Ovary (tissue), 7 donors: ENCODE measurements at regions not wholly inside any gene's neighbourhood (a gene's known extent, or its start where the extent isn't known, plus 50 kb on each side); places are given as distances from the start of the nearest gene placed in this dataset.

Experiments
- DNase-seq, 5 donors: peaks; one replicate each; pipeline ENCODE4 v3.0.0-alpha.2; 2019 to 2020
- H3K27ac ChIP-seq, 2 donors: fragments of 200-600 bp; one replicate each; pipeline versions ENCODE4 v1.5.1 to v1.8.0; 2019 to 2022
- H3K27me3 ChIP-seq: fragments of 200-600 bp; one replicate; pipeline ENCODE4 v1.8.0; 2022
- H3K36me3 ChIP-seq: fragments of 200-600 bp; sonication (generic); one replicate; pipeline ENCODE4 v1.5.1; 2019
- H3K4me1 ChIP-seq: one replicate; pipeline ENCODE4 v1.8.1; 2013; ENCODE audit warnings: mild to moderate bottlenecking, moderate library complexity; ENCODE audit not compliant: insufficient read depth
- H3K4me3 ChIP-seq: fragments of 200-600 bp; sonication (generic); one replicate; pipeline ENCODE4 v1.5.1; 2017
- H3K9me3 ChIP-seq, 2 donors: fragments of 200-600 bp in 1 of 2; sonication (generic) in 1 of 2; one replicate each; pipeline versions ENCODE4 v1.5.1 to v1.8.1; 2013 to 2019; ENCODE audit warnings: mild to moderate bottlenecking in 1 of 2, moderate library complexity in 1 of 2
- EP300 ChIP-seq: sonication (generic); formaldehyde crosslinking; IDR thresholded peaks from one replicate; pipeline ENCODE4 v1.6.1; 2017; ENCODE audit warnings: antibody characterized with exemption
- POLR2A ChIP-seq: fragments of 450-650 bp; IDR thresholded peaks from one replicate; pipeline ENCODE4 v1.6.1; 2017; ENCODE audit warnings: antibody characterized with exemption, mild to moderate bottlenecking, moderate library complexity
- WGBS, 3 donors: extraction: QIAGEN DNeasy Blood & Tissue Kit in 1 of 3; methylation state at CpG; one replicate each; pipeline versions ENCODE4 v1.1.5 to v1.1.7; 2013 to 2017; 5-methylcytosine and 5-hydroxymethylcytosine counted together
- intact Hi-C, 4 donors: fragments of 100-400 bp; cut with DNase I; formaldehyde crosslinking; loops; one replicate each; pipeline versions ENCODE4 v1.11.0 to v1.15.1; 2022 to 2023
- TF ChIP-seq, protein P1 (sequence below), 3 donors: fragments of 450-650 bp in 2 of 3; fragments of 200-600 bp in 1 of 3; IDR thresholded peaks; one replicate each; pipeline versions ENCODE4 v1.5.1 to v1.8.0; 2016 to 2022; ENCODE audit warnings: antibody characterized with exemption in 3 of 3, mild to moderate bottlenecking in 1 of 3
- donor health status: DM: no; HTN: no; CAD: no; lungs with moderate emphysema.
- donor health status: DM: no; HTN: no; CAD: no.
- donor health status: Bipolar disorder and iron deficiency.
- donor health status: DM: no; HTN: no; CAD: no.
- donor health status: DM: yes; HTN: yes; CAD: no.

DNA sequence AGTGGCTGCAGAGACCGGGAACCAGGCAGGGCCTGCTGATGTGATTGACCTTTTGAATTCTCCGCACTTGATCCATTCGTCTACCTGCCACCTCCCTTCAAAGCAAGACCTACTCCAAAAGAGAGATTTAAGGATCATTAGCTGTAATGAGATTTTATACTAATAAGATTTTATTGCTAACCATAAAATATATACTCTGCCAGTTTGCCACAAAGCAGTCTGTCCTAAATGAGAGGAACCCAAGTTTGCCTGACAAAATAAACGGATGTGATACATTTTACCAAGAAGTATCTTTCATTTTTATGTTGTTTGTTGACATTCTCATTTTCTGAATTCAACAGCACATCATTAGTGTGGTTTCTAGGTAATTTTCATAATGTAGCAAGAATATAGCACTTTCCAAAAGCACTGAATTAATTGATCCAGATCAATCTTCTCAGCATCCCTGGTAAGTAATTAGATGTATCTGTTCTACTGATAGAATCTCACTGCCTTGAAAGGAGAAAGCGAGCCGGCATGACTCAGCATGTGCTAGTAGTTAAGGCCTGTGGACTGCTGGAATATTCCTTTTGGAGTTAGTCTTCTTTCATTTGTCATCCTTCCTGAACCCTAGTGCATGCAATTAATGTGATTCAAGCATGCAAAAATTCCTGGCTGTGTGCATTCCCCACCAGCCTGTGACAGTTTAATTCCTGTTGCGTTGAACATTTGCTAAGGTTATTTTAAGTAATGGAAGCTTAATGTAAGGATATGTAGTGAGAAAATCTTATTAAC is 128.5 kb downstream of the ARL6IP6 start:
- H3K4me1 ChIP-seq = no peaks in the 10 kb centered on the region
- TF ChIP-seq POLR2A (no peak), EP300 (no peak)
- TF ChIP-seq, protein P1, sequence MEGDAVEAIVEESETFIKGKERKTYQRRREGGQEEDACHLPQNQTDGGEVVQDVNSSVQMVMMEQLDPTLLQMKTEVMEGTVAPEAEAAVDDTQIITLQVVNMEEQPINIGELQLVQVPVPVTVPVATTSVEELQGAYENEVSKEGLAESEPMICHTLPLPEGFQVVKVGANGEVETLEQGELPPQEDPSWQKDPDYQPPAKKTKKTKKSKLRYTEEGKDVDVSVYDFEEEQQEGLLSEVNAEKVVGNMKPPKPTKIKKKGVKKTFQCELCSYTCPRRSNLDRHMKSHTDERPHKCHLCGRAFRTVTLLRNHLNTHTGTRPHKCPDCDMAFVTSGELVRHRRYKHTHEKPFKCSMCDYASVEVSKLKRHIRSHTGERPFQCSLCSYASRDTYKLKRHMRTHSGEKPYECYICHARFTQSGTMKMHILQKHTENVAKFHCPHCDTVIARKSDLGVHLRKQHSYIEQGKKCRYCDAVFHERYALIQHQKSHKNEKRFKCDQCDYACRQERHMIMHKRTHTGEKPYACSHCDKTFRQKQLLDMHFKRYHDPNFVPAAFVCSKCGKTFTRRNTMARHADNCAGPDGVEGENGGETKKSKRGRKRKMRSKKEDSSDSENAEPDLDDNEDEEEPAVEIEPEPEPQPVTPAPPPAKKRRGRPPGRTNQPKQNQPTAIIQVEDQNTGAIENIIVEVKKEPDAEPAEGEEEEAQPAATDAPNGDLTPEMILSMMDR (IDR thresholded peaks at IDR 0.05) = no peak
- no peak overlapping the region for H3K27ac ChIP-seq
- no peak overlapping the region for H3K4me3 ChIP-seq
- H3K27me3 ChIP-seq = no peaks in the 10 kb centered on the region
- 69 to 82% (median 82%) methylated on average over 7 of the region's 7 CpGs for WGBS, 3 donors
- no peaks in the 10 kb centered on the region for H3K9me3 ChIP-seq
- no peak for DNase-seq
- intact Hi-C loops = no loop called here
- no peaks in the 10 kb centered on the region for H3K36me3 ChIP-seq

DNA sequence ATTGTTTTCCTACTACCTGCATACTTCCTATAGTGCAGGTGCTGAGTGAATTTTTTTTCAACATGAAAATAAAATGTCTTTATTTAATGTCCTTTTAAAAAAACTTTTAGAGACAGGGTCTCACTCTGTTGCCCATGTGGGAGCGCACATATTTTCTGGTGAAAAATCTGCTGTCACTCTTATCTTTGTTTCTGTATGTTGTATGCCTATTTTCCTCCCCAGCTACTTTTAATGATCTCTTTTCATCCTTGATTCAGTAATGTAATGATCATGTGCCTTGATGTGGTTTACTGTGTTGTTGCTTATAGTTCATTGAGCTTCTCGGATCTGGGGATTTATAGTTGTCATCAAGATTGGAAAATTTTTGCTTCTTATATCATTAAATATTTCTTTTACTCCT is 117.3 kb downstream of the ARL6IP6 start:
- no peak overlapping the region for H3K4me3 ChIP-seq
- TF ChIP-seq, protein P1 (IDR thresholded peaks at IDR 0.05) = no peak
- TF ChIP-seq POLR2A (no peak), EP300 (no peak)

DNA sequence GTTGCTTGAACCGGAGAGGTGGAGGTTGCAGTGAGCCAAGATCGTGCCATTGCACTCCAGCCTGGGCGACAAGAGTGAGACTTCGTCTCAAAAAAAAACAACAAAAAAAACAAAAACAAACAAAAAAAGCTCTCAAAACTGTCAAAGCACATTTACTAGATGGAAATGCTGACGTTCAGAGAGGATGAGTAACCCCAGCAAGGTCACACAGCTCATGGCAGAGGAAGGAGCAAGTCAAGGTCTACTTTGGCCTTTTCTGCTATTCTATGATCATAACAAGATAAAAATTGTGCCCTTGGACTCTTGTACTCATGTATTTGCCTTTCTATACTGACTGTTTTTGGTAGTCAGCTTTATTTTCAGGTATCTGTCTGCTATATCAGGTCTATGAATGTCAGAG is 109.5 kb downstream of the ARL6IP6 start:
- DNase-seq = no peak
- Histone ChIP-seq H3K4me3 (no peak overlapping the region), H3K27ac (no peak overlapping the region), H3K4me1 (no peaks in the 10 kb centered on the region), H3K36me3 (no peaks in the 10 kb centered on the region), H3K9me3 (no peaks in the 10 kb centered on the region), H3K27me3 (no peaks in the 10 kb centered on the region)
- 78 to 87% (median 86%) methylated on average over 5 of the region's 5 CpGs for WGBS, 3 donors
- TF ChIP-seq POLR2A (no peak), EP300 (no peak)
- TF ChIP-seq, protein P1 (IDR thresholded peaks at IDR 0.05) = no peak
- intact Hi-C loops = no loop called here

More for the DNA sequence above, 117.3 kb downstream of the ARL6IP6 start:
- H3K9me3 ChIP-seq = no peaks in the 10 kb centered on the region
- 54 to 81% (median 73%) methylated on average over 2 of the region's 2 CpGs for WGBS, 3 donors
- H3K4me1 ChIP-seq = no peaks in the 10 kb centered on the region
- no peak for DNase-seq
- no peaks in the 10 kb centered on the region for H3K36me3 ChIP-seq
- H3K27ac ChIP-seq = no peak overlapping the region
- H3K27me3 ChIP-seq = no peaks in the 10 kb centered on the region
- intact Hi-C loops = no loop called here

GRCh38 chr2:152826581-152827279 is 108.3 kb downstream of the ARL6IP6 start:
- Histone ChIP-seq H3K4me1 (no peaks in the 10 kb centered on the region), H3K27ac (no peak overlapping the region), H3K9me3 (no peaks in the 10 kb centered on the region), H3K4me3 (no peak overlapping the region), H3K36me3 (no peaks in the 10 kb centered on the region), H3K27me3 (no peaks in the 10 kb centered on the region)
- no peak for DNase-seq
- intact Hi-C loops = no loop called here
- TF ChIP-seq, protein P1 (IDR thresholded peaks at IDR 0.05) = no peak
- TF ChIP-seq EP300 (no peak), POLR2A (no peak)
- 63 to 75% (median 70%) methylated on average over 3 of the region's 3 CpGs for WGBS, 3 donors
